Ovary (tissue), 3 donors: ENCODE measurements at regions not wholly inside any gene's neighbourhood (a gene's known extent, or its start where the extent isn't known, plus 50 kb on each side); places are given as distances from the start of the nearest gene placed in this dataset.

Experiments
- CTCF ChIP-seq, 3 donors: fragments of 450-650 bp in 2 of 3; fragments of 200-600 bp in 1 of 3; IDR thresholded peaks; one replicate each; pipeline versions ENCODE4 v1.5.1 to v1.8.0; 2016 to 2022; ENCODE audit warnings: antibody characterized with exemption in 3 of 3, mild to moderate bottlenecking in 1 of 3
- EP300 ChIP-seq: sonication (generic); formaldehyde crosslinking; IDR thresholded peaks from one replicate; pipeline ENCODE4 v1.6.1; 2017; ENCODE audit warnings: antibody characterized with exemption
- POLR2A ChIP-seq: fragments of 450-650 bp; IDR thresholded peaks from one replicate; pipeline ENCODE4 v1.6.1; 2017; ENCODE audit warnings: antibody characterized with exemption, mild to moderate bottlenecking, moderate library complexity
- donor health status: DM: no; HTN: no; CAD: no.

- TF ChIP-seq CTCF (IDR thresholded peaks at IDR 0.05) (no peak), EP300 (no peak), POLR2A (no peak)
Observed at GRCh38 chr7:131010029-131010716, 276.2 kb upstream of the KLF14 start.
